HCT116 (cell line): ENCODE measurements at regions not wholly inside any gene's neighbourhood (a gene's known extent, or its start where the extent isn't known, plus 50 kb on each side); places are given as distances from the start of the nearest gene placed in this dataset.

Experiments used
- ATAC-seq: fragments of 200-7000 bp; cut with Tn5 transposase; 2 replicates; pipeline ENCODE4 v1.9.1; 2020; ENCODE audit warnings: mild to moderate bottlenecking, moderate library complexity
- BruUV-seq: library from RNA; stranded (reverse); fragments of 400-500 nt; replicated peaks from 2 replicates; lab custom pipeline; 2021; lab: Mats Ljungman, UMichigan
- CTCF ChIA-PET: fragments of 300-600 bp; sonication (Branson Sonifier 250); formaldehyde crosslinking; loops from one replicate; lab custom pipeline; 2021; ENCODE audit warnings: antibody characterized with exemption; lab: Charles Lee
- POLR2A ChIA-PET: fragments of 300-600, 350-600 bp; sonication (Branson Sonifier 250); formaldehyde crosslinking; loops from one replicate; lab custom pipeline; 2021; ENCODE audit warnings: antibody characterized with exemption; lab: Charles Lee
- RAD21 ChIA-PET, 2 experiments: fragments of 300-600 bp; sonication (Branson Sonifier 250); formaldehyde crosslinking; loops; one replicate each; lab custom pipeline; 2023; ENCODE audit warnings: low total read pairs in 2 of 2; ENCODE audit not compliant: uncharacterized antibody in 2 of 2, unreplicated experiment in 2 of 2, low non-redundant PET in 1 of 2; lab: Charles Lee
- DNase-seq: peaks from one replicate; pipeline ENCODE4 v3.0.0-alpha.2; 2010; ENCODE audit warnings: low read depth, low spot score
- H2AFZ ChIP-seq: fragments of 200-600 bp; shearing (Covaris generic), sonication (generic); 2 replicates; pipeline ENCODE4 v1.6.1; 2017; ENCODE audit warnings: low read depth, mixed run types, mixed read lengths, antibody characterized with exemption, low read length; ENCODE audit not compliant: poor library complexity, severe bottlenecking
- H3K27ac ChIP-seq: 2 replicates; pipeline ENCODE4 v1.5.1; 2012; ENCODE audit warnings: low read depth, low read length
- H3K27me3 ChIP-seq: fragments of 200-600 bp; sonication (generic); 2 replicates; pipeline ENCODE4 v1.6.1; 2016; ENCODE audit warnings: mixed run types, low read length, mixed read lengths; ENCODE audit not compliant: insufficient read depth
- H3K36me3 ChIP-seq, 2 experiments: fragments of 200-500 bp in 1 of 2; fragments of 200-600 bp in 1 of 2; sonication (Bioruptor generic) in 1 of 2; sonication (generic) in 1 of 2; 2 replicates each; pipeline versions ENCODE4 v1.5.1 to v1.6.1; 2014 to 2016; ENCODE audit warnings: low read length in 2 of 2, inconsistent platforms in 1 of 2, mixed read lengths in 1 of 2, mixed run types in 1 of 2; ENCODE audit not compliant: insufficient read depth in 2 of 2, control insufficient read depth in 1 of 2
- H3K4me1 ChIP-seq, 2 experiments: fragments of 200-600 bp in 1 of 2; sonication (generic) in 1 of 2; 2 replicates each; pipeline versions ENCODE4 v1.5.1 to v1.6.1; 2012 to 2017; ENCODE audit warnings: low read length in 2 of 2, inconsistent platforms in 1 of 2, mild to moderate bottlenecking in 1 of 2, mixed read lengths in 1 of 2, mixed run types in 1 of 2, moderate library complexity in 1 of 2; ENCODE audit not compliant: insufficient read depth in 2 of 2, control insufficient read depth in 1 of 2
- H3K4me2 ChIP-seq: fragments of 200-600 bp; sonication (generic); 2 replicates; pipeline ENCODE4 v1.6.1; 2017; ENCODE audit warnings: mixed run types, low read length, mixed read lengths
- H3K4me3 ChIP-seq, 2 experiments: fragments of 200-600 bp in 1 of 2; sonication (generic) in 1 of 2; replicated peaks in 1 of 2; 2 replicates each; pipeline ENCODE4 v1.5.1; 2011 to 2016; ENCODE audit warnings: low read length in 2 of 2, control low read depth in 1 of 2, low read depth in 1 of 2, mild to moderate bottlenecking in 1 of 2, mixed read lengths in 1 of 2, mixed run types in 1 of 2
- H3K79me2 ChIP-seq: fragments of 200-600 bp; sonication (generic); 2 replicates; pipeline ENCODE4 v1.6.1; 2017; ENCODE audit warnings: mild to moderate bottlenecking, mixed run types, low read length, moderate library complexity, mixed read lengths; ENCODE audit not compliant: insufficient read depth
- H3K9ac ChIP-seq: fragments of 200-600 bp; sonication (generic); 2 replicates; pipeline ENCODE4 v1.6.1; 2016; ENCODE audit warnings: low read length, mixed read lengths
- H3K9me2 ChIP-seq: fragments of 200-600 bp; sonication (generic), shearing (Covaris generic); 2 replicates; pipeline ENCODE4 v1.6.1; 2017; ENCODE audit warnings: mixed run types, mild to moderate bottlenecking, moderate library complexity; ENCODE audit not compliant: insufficient read depth
- H3K9me3 ChIP-seq, 2 experiments: fragments of 200-500 bp in 1 of 2; fragments of 200-600 bp in 1 of 2; sonication (Bioruptor generic) in 1 of 2; sonication (generic) in 1 of 2; 2 replicates each; pipeline ENCODE4 v1.6.1; 2014 to 2017; ENCODE audit warnings: low read length in 2 of 2, mixed read lengths in 2 of 2, inconsistent platforms in 1 of 2, low read depth in 1 of 2, mild to moderate bottlenecking in 1 of 2, mixed run types in 1 of 2, moderate library complexity in 1 of 2; ENCODE audit not compliant: control insufficient read depth in 1 of 2, insufficient read depth in 1 of 2
- H4K20me1 ChIP-seq: fragments of 200-600 bp; sonication (generic), shearing (Covaris generic); 2 replicates; pipeline ENCODE4 v1.6.1; 2017; ENCODE audit warnings: mixed run types, mild to moderate bottlenecking, moderate library complexity; ENCODE audit not compliant: insufficient read depth
- CBX3 ChIP-seq: IDR thresholded peaks from 2 replicates; pipeline ENCODE4 v1.6.1; 2012; ENCODE audit warnings: low read depth
- CEBPB ChIP-seq: IDR thresholded peaks from 2 replicates; pipeline ENCODE4 v1.6.1; 2012; ENCODE audit warnings: low read depth
- EZH2 ChIP-seq: fragments of 200-600 bp; sonication (generic); IDR thresholded peaks from 2 replicates; pipeline ENCODE4 v1.6.1; 2017; ENCODE audit warnings: antibody characterized with exemption, mixed run types
- EZH2phosphoT487 ChIP-seq: fragments of 200-600 bp; IDR thresholded peaks from 2 replicates; pipeline ENCODE4 v1.6.1; 2018; ENCODE audit warnings: antibody characterized with exemption, borderline replicate concordance
- FOSL1 ChIP-seq: IDR thresholded peaks from 2 replicates; pipeline ENCODE4 v1.6.1; 2012; ENCODE audit warnings: low read depth
- POLR2A ChIP-seq: IDR thresholded peaks from 2 replicates; pipeline ENCODE4 v1.7.0; 2011; ENCODE audit warnings: borderline replicate concordance; ENCODE audit not compliant: insufficient read depth, insufficient read length; ENCODE audit errors: extremely low read depth
- RAD21 ChIP-seq: IDR thresholded peaks from 2 replicates; pipeline ENCODE4 v1.6.1; 2012; ENCODE audit warnings: low read depth, mild to moderate bottlenecking
- SIN3A ChIP-seq: IDR thresholded peaks from 2 replicates; pipeline ENCODE4 v1.6.1; 2012; ENCODE audit warnings: low read depth
- SP1 ChIP-seq: IDR thresholded peaks from 2 replicates; pipeline ENCODE4 v1.6.1; 2012; ENCODE audit warnings: low read depth
- SRF ChIP-seq: IDR thresholded peaks from 2 replicates; pipeline ENCODE4 v1.6.1; 2012; ENCODE audit warnings: low read depth
- ZNF274 ChIP-seq: fragments of 200-500 bp; sonication (Bioruptor generic); IDR thresholded peaks from 2 replicates; pipeline ENCODE4 v1.6.1; 2014; ENCODE audit warnings: mild to moderate bottlenecking, low read depth, low read length, inconsistent platforms
- intact Hi-C: fragments of 100-400 bp; cut with micrococcal nuclease; formaldehyde crosslinking; loops from 2 replicates; pipeline ENCODE4 v1.10.0; 2022
- TF ChIP-seq, protein P1 (sequence below), 3 experiments: fragments of 200-600 bp in 1 of 3; sonication (generic) in 1 of 3; IDR thresholded peaks in 2 of 3; conservative IDR thresholded peaks in 1 of 3; 2 replicates each; pipeline ENCODE4 v1.5.1; 2012 to 2017; ENCODE audit warnings: low read depth in 2 of 3, low read length in 2 of 3, antibody characterized with exemption in 1 of 3, borderline replicate concordance in 1 of 3, control low read depth in 1 of 3, mild to moderate bottlenecking in 1 of 3, mixed read lengths in 1 of 3, mixed run types in 1 of 3, moderate library complexity in 1 of 3; ENCODE audit not compliant: insufficient read depth in 1 of 3
- TF ChIP-seq, protein P2 (sequence below): IDR thresholded peaks from 2 replicates; pipeline ENCODE4 v1.6.1; 2012
- TF ChIP-seq, protein P3 (sequence below): IDR thresholded peaks from 2 replicates; pipeline ENCODE4 v1.6.1; 2012
- TF ChIP-seq, protein P4 (sequence below): IDR thresholded peaks from 2 replicates; pipeline ENCODE4 v1.6.1; 2011; ENCODE audit warnings: mild to moderate bottlenecking, low read length, moderate library complexity; ENCODE audit not compliant: insufficient replicate concordance; ENCODE audit errors: extremely low read depth

DNA sequence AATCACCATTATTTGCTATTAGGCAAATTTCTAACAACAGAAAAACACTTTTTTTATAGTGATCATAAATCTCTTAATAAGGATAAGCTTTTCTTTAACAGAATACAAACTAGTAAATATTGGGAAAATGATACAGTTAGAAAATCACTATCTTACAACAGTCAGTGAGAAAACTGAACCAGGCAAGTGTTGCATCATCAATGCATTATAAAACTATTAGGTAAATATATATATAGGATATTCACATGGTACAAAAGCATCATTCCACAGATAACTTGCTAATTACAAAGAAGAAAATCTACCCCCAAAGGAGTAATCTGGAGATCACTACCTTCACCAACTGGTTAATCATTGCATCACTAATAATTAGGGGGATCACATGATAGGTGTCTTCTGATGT lies 652.1 kb downstream of the HACE1 start:
- H3K4me2 ChIP-seq = no peak overlapping the region
- intact Hi-C loops = no loop called here
- H3K27ac ChIP-seq = no peak overlapping the region
- RAD21 ChIA-PET = no interaction called here
- no peaks in the 10 kb centered on the region for H3K79me2 ChIP-seq
- no peak overlapping the region for H3K9ac ChIP-seq
- H3K9me3 ChIP-seq = no peaks in the 10 kb centered on the region
- H3K4me1 ChIP-seq = no peaks in the 10 kb centered on the region
- POLR2A ChIA-PET = no interaction called here
- H4K20me1 ChIP-seq = no peaks in the 10 kb centered on the region
- no TSS peak for BruUV-seq
- H2AFZ ChIP-seq = no peak overlapping the region
- H3K27me3 ChIP-seq = no peaks in the 10 kb centered on the region
- no peak for TF ChIP-seq ZNF274
- TF ChIP-seq, protein P1, sequence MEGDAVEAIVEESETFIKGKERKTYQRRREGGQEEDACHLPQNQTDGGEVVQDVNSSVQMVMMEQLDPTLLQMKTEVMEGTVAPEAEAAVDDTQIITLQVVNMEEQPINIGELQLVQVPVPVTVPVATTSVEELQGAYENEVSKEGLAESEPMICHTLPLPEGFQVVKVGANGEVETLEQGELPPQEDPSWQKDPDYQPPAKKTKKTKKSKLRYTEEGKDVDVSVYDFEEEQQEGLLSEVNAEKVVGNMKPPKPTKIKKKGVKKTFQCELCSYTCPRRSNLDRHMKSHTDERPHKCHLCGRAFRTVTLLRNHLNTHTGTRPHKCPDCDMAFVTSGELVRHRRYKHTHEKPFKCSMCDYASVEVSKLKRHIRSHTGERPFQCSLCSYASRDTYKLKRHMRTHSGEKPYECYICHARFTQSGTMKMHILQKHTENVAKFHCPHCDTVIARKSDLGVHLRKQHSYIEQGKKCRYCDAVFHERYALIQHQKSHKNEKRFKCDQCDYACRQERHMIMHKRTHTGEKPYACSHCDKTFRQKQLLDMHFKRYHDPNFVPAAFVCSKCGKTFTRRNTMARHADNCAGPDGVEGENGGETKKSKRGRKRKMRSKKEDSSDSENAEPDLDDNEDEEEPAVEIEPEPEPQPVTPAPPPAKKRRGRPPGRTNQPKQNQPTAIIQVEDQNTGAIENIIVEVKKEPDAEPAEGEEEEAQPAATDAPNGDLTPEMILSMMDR (IDR thresholded peaks at IDR 0.05 in 2 of 3, conservative IDR thresholded peaks at IDR 0.05 in 1 of 3; ENCODE audit: borderline replicate concordance in 1 of 3, insufficient read depth in 1 of 3, low read depth in 2 of 3, low read length in 2 of 3) = no peak
- TF ChIP-seq FOSL1 = no peak
- TF ChIP-seq EZH2phosphoT487 = no peak
- TF ChIP-seq SRF = no peak
- TF ChIP-seq, protein P2, sequence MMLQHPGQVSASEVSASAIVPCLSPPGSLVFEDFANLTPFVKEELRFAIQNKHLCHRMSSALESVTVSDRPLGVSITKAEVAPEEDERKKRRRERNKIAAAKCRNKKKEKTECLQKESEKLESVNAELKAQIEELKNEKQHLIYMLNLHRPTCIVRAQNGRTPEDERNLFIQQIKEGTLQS = no peak
- ATAC-seq (no peak), DNase-seq (no peak)
- CTCF ChIA-PET = no interaction called here
- H3K4me3 ChIP-seq = no peak overlapping the region
- no peaks in the 10 kb centered on the region for H3K9me2 ChIP-seq
- no peaks in the 10 kb centered on the region for H3K36me3 ChIP-seq

DNA sequence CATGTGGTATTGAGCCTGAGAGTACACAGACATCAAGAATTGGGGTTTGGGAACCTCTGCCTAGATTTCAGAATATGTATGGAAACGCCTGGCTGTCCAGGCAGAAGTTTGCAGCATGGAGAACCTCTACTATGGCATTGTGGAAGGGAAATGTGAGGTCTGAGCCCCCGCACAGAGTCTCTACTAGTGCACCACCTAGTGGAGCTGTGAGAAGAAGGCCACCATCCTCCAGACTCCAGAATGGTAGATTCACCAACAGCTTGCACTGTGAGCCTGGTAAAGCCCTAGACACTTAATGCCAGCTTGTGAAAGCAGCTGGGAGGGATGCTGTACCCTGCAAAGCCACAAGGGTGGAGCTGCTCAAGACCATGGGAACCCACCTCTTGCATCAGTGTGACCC lies 658.2 kb downstream of the HACE1 start:
- ChIA-PET POLR2A (no interaction called here), RAD21 (no interaction called here), CTCF (no interaction called here)
- ATAC-seq (peak; percentile 38; the same call in 1 of the 2 replicates), DNase-seq (no peak)
- Histone ChIP-seq H3K4me2 (no peak overlapping the region), H3K4me1 (no peaks in the 10 kb centered on the region), H3K9ac (no peak overlapping the region), H3K9me3 (no peaks in the 10 kb centered on the region), H2AFZ (no peak overlapping the region), H3K36me3 (no peaks in the 10 kb centered on the region), H3K4me3 (no peak overlapping the region), H3K79me2 (no peaks in the 10 kb centered on the region), H3K9me2 (no peaks in the 10 kb centered on the region), H3K27ac (no peak overlapping the region), H3K27me3 (no peaks in the 10 kb centered on the region), H4K20me1 (no peaks in the 10 kb centered on the region)
- intact Hi-C loops = no loop called here
- no TSS peak for BruUV-seq
- TF ChIP-seq SP1 (no peak), EZH2 (no peak), SIN3A (no peak), CBX3 (no peak), SRF (no peak), RAD21 (no peak), ZNF274 (no peak), POLR2A (no peak), CEBPB (no peak)
- TF ChIP-seq, protein P3, sequence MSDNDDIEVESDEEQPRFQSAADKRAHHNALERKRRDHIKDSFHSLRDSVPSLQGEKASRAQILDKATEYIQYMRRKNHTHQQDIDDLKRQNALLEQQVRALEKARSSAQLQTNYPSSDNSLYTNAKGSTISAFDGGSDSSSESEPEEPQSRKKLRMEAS = no peak
- TF ChIP-seq, protein P4, sequence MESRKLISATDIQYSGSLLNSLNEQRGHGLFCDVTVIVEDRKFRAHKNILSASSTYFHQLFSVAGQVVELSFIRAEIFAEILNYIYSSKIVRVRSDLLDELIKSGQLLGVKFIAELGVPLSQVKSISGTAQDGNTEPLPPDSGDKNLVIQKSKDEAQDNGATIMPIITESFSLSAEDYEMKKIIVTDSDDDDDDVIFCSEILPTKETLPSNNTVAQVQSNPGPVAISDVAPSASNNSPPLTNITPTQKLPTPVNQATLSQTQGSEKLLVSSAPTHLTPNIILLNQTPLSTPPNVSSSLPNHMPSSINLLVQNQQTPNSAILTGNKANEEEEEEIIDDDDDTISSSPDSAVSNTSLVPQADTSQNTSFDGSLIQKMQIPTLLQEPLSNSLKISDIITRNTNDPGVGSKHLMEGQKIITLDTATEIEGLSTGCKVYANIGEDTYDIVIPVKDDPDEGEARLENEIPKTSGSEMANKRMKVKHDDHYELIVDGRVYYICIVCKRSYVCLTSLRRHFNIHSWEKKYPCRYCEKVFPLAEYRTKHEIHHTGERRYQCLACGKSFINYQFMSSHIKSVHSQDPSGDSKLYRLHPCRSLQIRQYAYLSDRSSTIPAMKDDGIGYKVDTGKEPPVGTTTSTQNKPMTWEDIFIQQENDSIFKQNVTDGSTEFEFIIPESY = no peak
- TF ChIP-seq, protein P1 (IDR thresholded peaks at IDR 0.05 in 2 of 3, conservative IDR thresholded peaks at IDR 0.05 in 1 of 3; ENCODE audit: borderline replicate concordance in 1 of 3, insufficient read depth in 1 of 3, low read depth in 2 of 3, low read length in 2 of 3) = no peak
